H1 (cell line): ENCODE measurements at regions not wholly inside any gene's neighbourhood (a gene's known extent, or its start where the extent isn't known, plus 50 kb on each side); places are given as distances from the start of the nearest gene placed in this dataset.

Source experiments
- CTCF ChIA-PET: fragments of 300-600 bp; sonication (Branson Sonifier 250); formaldehyde crosslinking; loops from one replicate; lab custom pipeline; 2021; ENCODE audit not compliant: partially characterized antibody; lab: Charles Lee
- POLR2A ChIA-PET: fragments of 300-600 bp; sonication (Branson Sonifier 250); formaldehyde crosslinking; loops from one replicate; lab custom pipeline; 2021; ENCODE audit warnings: inconsistent platforms; ENCODE audit not compliant: partially characterized antibody; lab: Charles Lee
- DNase-seq, 2 experiments: peaks; one replicate each; pipeline versions ENCODE4 v3.0.0 to v3.0.0-alpha.2; 2010 to 2022; ENCODE audit warnings: low spot score in 2 of 2, low read depth in 1 of 2, mixed read lengths in 1 of 2
- FAIRE-seq: peaks from 2 replicates; lab custom pipeline; 2011; peaks lifted over from hg19 to GRCh38; lab: Jason Lieb, UNC
- H2AFZ ChIP-seq: 2 replicates; pipeline ENCODE4 v1.8.1; 2012; ENCODE audit warnings: low read length, inconsistent platforms
- H2AK5ac ChIP-seq: 2 replicates; pipeline ENCODE4 v1.6.1; 2013; ENCODE audit warnings: low read depth, low read length
- H2BK120ac ChIP-seq: replicated peaks from 2 replicates; pipeline ENCODE3; 2013; ENCODE audit warnings: low read depth, low read length, inconsistent platforms
- H2BK12ac ChIP-seq: 2 replicates; pipeline ENCODE4 v1.6.1; 2013; ENCODE audit warnings: low read depth, low read length
- H2BK15ac ChIP-seq: 2 replicates; pipeline ENCODE4 v1.6.1; 2013; ENCODE audit warnings: low read length
- H2BK20ac ChIP-seq: 2 replicates; pipeline ENCODE4 v1.6.1; 2013; ENCODE audit warnings: low read length
- H2BK5ac ChIP-seq: 2 replicates; pipeline ENCODE4 v1.6.1; 2013; ENCODE audit warnings: low read depth, low read length
- H3K14ac ChIP-seq: 2 replicates; pipeline ENCODE4 v1.6.1; 2013; ENCODE audit warnings: inconsistent platforms; ENCODE audit not compliant: insufficient read length
- H3K18ac ChIP-seq: 2 replicates; pipeline ENCODE4 v1.6.1; 2013; ENCODE audit warnings: low read length; ENCODE audit errors: extremely low read depth
- H3K23ac ChIP-seq: 2 replicates; pipeline ENCODE4 v1.6.1; 2013; ENCODE audit warnings: inconsistent platforms; ENCODE audit not compliant: insufficient read length
- H3K23me2 ChIP-seq: 2 replicates; pipeline ENCODE4 v1.6.1; 2013; ENCODE audit warnings: low read depth, low read length
- H3K27ac ChIP-seq: 2 replicates; pipeline ENCODE4 v1.6.1; 2011; ENCODE audit warnings: low read depth, low read length, inconsistent platforms
- H3K27me3 ChIP-seq, 4 experiments: replicated peaks in 1 of 4; 1 replicate in 1 of 4; 2 replicates in 3 of 4; pipeline versions ENCODE4 v1.6.1 to v1.8.1; 2011 to 2013; ENCODE audit warnings: low read length in 3 of 4, mild to moderate bottlenecking in 3 of 4, inconsistent platforms in 2 of 4, mixed read lengths in 2 of 4, moderate library complexity in 1 of 4; ENCODE audit not compliant: control insufficient read depth in 3 of 4, insufficient read depth in 3 of 4; ENCODE audit errors: extremely low read depth in 1 of 4
- H3K36me3 ChIP-seq, 4 experiments: 2 replicates each; pipeline versions ENCODE4 v1.6.1 to v1.8.1; 2011 to 2013; ENCODE audit warnings: mild to moderate bottlenecking in 4 of 4, low read length in 3 of 4, moderate library complexity in 2 of 4, control low read depth in 1 of 4, inconsistent platforms in 1 of 4; ENCODE audit not compliant: insufficient read depth in 4 of 4, control insufficient read depth in 2 of 4
- H3K4ac ChIP-seq: replicated peaks from 2 replicates; pipeline ENCODE3; 2013; ENCODE audit warnings: low read length, low read depth, mixed read lengths, inconsistent platforms; ENCODE audit not compliant: insufficient read length
- H3K4me1 ChIP-seq, 4 experiments: replicated peaks in 1 of 4; 1 replicate in 1 of 4; 2 replicates in 3 of 4; pipeline versions ENCODE4 v1.6.1 to v1.8.1; 2011 to 2013; ENCODE audit warnings: low read length in 3 of 4, inconsistent platforms in 2 of 4, mixed read lengths in 1 of 4; ENCODE audit not compliant: insufficient read depth in 4 of 4, control insufficient read depth in 3 of 4
- H3K4me2 ChIP-seq, 2 experiments: 2 replicates each; pipeline versions ENCODE4 v1.6.1 to v1.8.1; 2011 to 2013; ENCODE audit warnings: low read depth in 2 of 2, low read length in 2 of 2, control low read depth in 1 of 2, inconsistent platforms in 1 of 2, mild to moderate bottlenecking in 1 of 2; ENCODE audit not compliant: insufficient read depth in 1 of 2
- H3K4me3 ChIP-seq, 4 experiments: fragments of 200-600, 300-600 bp in 1 of 4; sonication (generic), shearing (Covaris generic), sonication (Bioruptor Twin) in 1 of 4; 2 replicates each; pipeline versions ENCODE4 v1.5.1 to v1.8.1; 2011 to 2016; ENCODE audit warnings: low read length in 4 of 4, low read depth in 3 of 4, control low read depth in 2 of 4, inconsistent platforms in 2 of 4, mild to moderate bottlenecking in 2 of 4, mixed read lengths in 1 of 4, moderate library complexity in 1 of 4; ENCODE audit not compliant: insufficient read depth in 2 of 4; ENCODE audit errors: extremely low read depth in 1 of 4
- H3K56ac ChIP-seq: replicated peaks from 2 replicates; pipeline ENCODE3; 2013; ENCODE audit warnings: low read depth, mild to moderate bottlenecking, mixed read lengths, low read length, inconsistent platforms; ENCODE audit not compliant: insufficient read length
- H3K79me1 ChIP-seq: 2 replicates; pipeline ENCODE4 v1.6.1; 2013; ENCODE audit warnings: low read depth, low read length, control low read depth
- H3K79me2 ChIP-seq, 2 experiments: 2 replicates each; pipeline versions ENCODE4 v1.6.1 to v1.8.1; 2012 to 2013; ENCODE audit warnings: low read length in 2 of 2, mild to moderate bottlenecking in 2 of 2, inconsistent platforms in 1 of 2; ENCODE audit not compliant: insufficient read depth in 2 of 2, control insufficient read depth in 1 of 2
- H3K9ac ChIP-seq, 4 experiments: replicated peaks in 1 of 4; 1 replicate in 1 of 4; 2 replicates in 3 of 4; pipeline versions ENCODE4 v1.6.1 to v1.8.1; 2011 to 2013; ENCODE audit warnings: low read depth in 3 of 4, low read length in 3 of 4, control low read depth in 2 of 4, mild to moderate bottlenecking in 2 of 4, moderate library complexity in 2 of 4, inconsistent platforms in 1 of 4; ENCODE audit errors: extremely low read depth in 1 of 4
- H3K9me3 ChIP-seq, 2 experiments: 2 replicates each; pipeline versions ENCODE4 v1.6.1 to v1.8.1; 2012 to 2013; ENCODE audit warnings: mild to moderate bottlenecking in 2 of 2, moderate library complexity in 2 of 2, control low read depth in 1 of 2, inconsistent platforms in 1 of 2, low read depth in 1 of 2, low read length in 1 of 2, mixed read lengths in 1 of 2; ENCODE audit not compliant: insufficient read depth in 2 of 2
- H4K20me1 ChIP-seq, 2 experiments: replicated peaks in 1 of 2; 2 replicates each; pipeline versions ENCODE3 to v1.8.1; 2011 to 2013; ENCODE audit warnings: inconsistent platforms in 2 of 2, low read length in 2 of 2, mild to moderate bottlenecking in 1 of 2; ENCODE audit not compliant: insufficient read depth in 2 of 2, control insufficient read depth in 1 of 2
- H4K5ac ChIP-seq: 2 replicates; pipeline ENCODE4 v1.6.1; 2013; ENCODE audit warnings: low read length, low read depth, mixed read lengths, inconsistent platforms; ENCODE audit not compliant: insufficient read length
- H4K8ac ChIP-seq: 2 replicates; pipeline ENCODE4 v1.8.0; 2013; ENCODE audit warnings: mild to moderate bottlenecking, moderate library complexity, low read length, inconsistent platforms; ENCODE audit not compliant: insufficient read depth; ENCODE audit errors: extremely low read depth
- H4K91ac ChIP-seq: replicated peaks from 2 replicates; pipeline ENCODE3; 2013; ENCODE audit warnings: low read length, mixed read lengths, inconsistent platforms; ENCODE audit not compliant: insufficient read length
- SP2 ChIP-seq: IDR thresholded peaks from 2 replicates; pipeline ENCODE4 v1.6.1; 2012; ENCODE audit warnings: mild to moderate bottlenecking, low read length, inconsistent platforms
- ZNF274 ChIP-seq: IDR thresholded peaks from 2 replicates; pipeline ENCODE4 v1.7.0; 2012; ENCODE audit warnings: low read length, borderline replicate concordance; ENCODE audit errors: extremely low read depth
- WGBS, 2 experiments: shearing (Covaris generic) in 1 of 2; methylation state at CpG; one replicate each; pipeline versions ENCODE4 v1.1.6 to v1.1.7; 2013 to 2015; ENCODE audit warnings: low lambda C conversion rate in 2 of 2, mixed read lengths in 2 of 2, inconsistent platforms in 1 of 2, low coverage in 1 of 2, missing lambda C conversion rate in 1 of 2; ENCODE audit not compliant: insufficient replicate concordance in 2 of 2, insufficient coverage in 1 of 2, insufficient read length in 1 of 2; ENCODE audit errors: extremely low coverage in 1 of 2, missing lambda C conversion rate in 1 of 2; 5-methylcytosine and 5-hydroxymethylcytosine counted together

DNA sequence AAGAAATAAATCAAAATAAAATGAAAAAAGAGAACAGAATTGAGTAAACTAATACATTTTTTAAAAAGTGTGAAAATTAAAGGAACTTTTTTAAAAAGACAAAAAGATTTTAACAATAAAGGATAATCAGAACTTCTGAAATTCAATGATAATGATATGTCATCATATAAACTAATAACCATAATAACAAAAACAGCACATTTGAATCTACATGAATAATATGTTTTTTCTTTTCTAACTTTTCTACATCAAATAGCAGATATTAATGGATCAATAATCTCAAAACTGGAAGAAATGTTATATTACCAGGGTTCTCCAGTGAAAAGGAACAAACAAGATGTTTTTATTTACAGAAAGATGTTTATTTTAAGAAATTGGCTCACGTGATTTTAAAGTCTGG lies 903.3 kb upstream of the MIR17HG start:
- H2AK5ac ChIP-seq, result no peak overlapping the region
- ChIA-PET CTCF (no interaction called here), POLR2A (no interaction called here)
- H3K79me1 ChIP-seq, result no peaks in the 10 kb centered on the region
- WGBS, 2 experiments, result 94% methylated on average over 1 of the region's 1 CpG; no CpG with 5 or more reads in 1 of the 2 experiments
- no peaks in the 10 kb centered on the region for H3K27me3 ChIP-seq
- no peak overlapping the region for H2BK120ac ChIP-seq
- H3K79me2 ChIP-seq, result no peaks in the 10 kb centered on the region
- DNase-seq (no peak), FAIRE-seq (no peak)
- no peak overlapping the region for H3K4ac ChIP-seq
- no peak overlapping the region for H4K91ac ChIP-seq
- no peaks in the 10 kb centered on the region for H3K23me2 ChIP-seq
- H3K14ac ChIP-seq, result no peak overlapping the region
- no peak overlapping the region for H2BK15ac ChIP-seq
- no peak overlapping the region for H4K5ac ChIP-seq
- no peak overlapping the region for H3K4me3 ChIP-seq
- no peak overlapping the region for H3K18ac ChIP-seq
- no peak overlapping the region for H2BK12ac ChIP-seq
- no peak overlapping the region for H2AFZ ChIP-seq
- no peaks in the 10 kb centered on the region for H3K36me3 ChIP-seq
- no peak overlapping the region for H3K9ac ChIP-seq
- no peaks in the 10 kb centered on the region for H3K4me1 ChIP-seq
- H3K56ac ChIP-seq, result no peak overlapping the region
- H2BK20ac ChIP-seq, result no peak overlapping the region
- H3K9me3 ChIP-seq, result no peaks in the 10 kb centered on the region
- no peaks in the 10 kb centered on the region for H4K20me1 ChIP-seq
- H3K23ac ChIP-seq, result no peak overlapping the region
- H3K4me2 ChIP-seq, result no peak overlapping the region
- TF ChIP-seq SP2, result no peak
- TF ChIP-seq ZNF274, result no peak
- TF ChIP-seq, all 59 proteins: peak for 0
- H3K27ac ChIP-seq, result no peak overlapping the region
- H2BK5ac ChIP-seq, result no peak overlapping the region
- no peak overlapping the region for H4K8ac ChIP-seq
